OCI-LY3 (cell line): ENCODE measurements at regions not wholly inside any gene's neighbourhood (a gene's known extent, or its start where the extent isn't known, plus 50 kb on each side); places are given as distances from the start of the nearest gene placed in this dataset.

Experiments
- CTCF ChIP-seq: fragments of 200-600, 300-600 bp; sonication (generic); IDR thresholded peaks from 2 replicates; pipeline ENCODE4 v1.5.1; 2014; ENCODE audit warnings: antibody characterized with exemption, low read length, low read depth
- EZH2phosphoT487 ChIP-seq: fragments of 200-600 bp; shearing (Covaris generic); IDR thresholded peaks from 2 replicates; pipeline ENCODE4 v1.6.1; 2018; ENCODE audit warnings: antibody characterized with exemption, mixed run types, low read depth

GRCh38 chr2:176555781-176556180 is 286.5 kb downstream of the MTX2 start:
- no peak for TF ChIP-seq CTCF
- no peak for TF ChIP-seq EZH2phosphoT487
